RWPE1 (cell line): ENCODE measurements at regions not wholly inside any gene's neighbourhood (a gene's known extent, or its start where the extent isn't known, plus 50 kb on each side); places are given as distances from the start of the nearest gene placed in this dataset.

ENCODE experiments used
- CTCF ChIA-PET: fragments of 350-600 bp; sonication (Branson Sonifier 250); formaldehyde crosslinking; extraction: SDS; loops from one replicate; lab custom pipeline; 2021; lab: Yijun Ruan, JAX
- POLR2A ChIA-PET: fragments of 400-600 bp; formaldehyde crosslinking; extraction: SDS; loops from one replicate; lab custom pipeline; 2020; ENCODE audit warnings: antibody characterized with exemption; ENCODE audit not compliant: low non-redundant PET; lab: Yijun Ruan, JAX
- DNase-seq: peaks from one replicate; pipeline ENCODE4 v3.0.0; 2012; ENCODE audit warnings: low spot score
- H3K27ac ChIP-seq: fragments of 450-650 bp; 2 replicates; pipeline ENCODE4 v1.5.1; 2017
- CTCF ChIP-seq: fragments of 450-650 bp; conservative IDR thresholded peaks from 2 replicates; pipeline ENCODE4 v1.5.1; 2017; ENCODE audit warnings: low read depth, mild to moderate bottlenecking

- no peak overlapping the region for H3K27ac ChIP-seq
- ChIA-PET POLR2A (no interaction called here), CTCF (no interaction called here)
Measured at GRCh38 chr4:111905511-111905910, 239.7 kb upstream of the FAM241A start.

GRCh38 chr4:111919639-111920038 lies 225.6 kb upstream of the FAM241A start:
- no peak overlapping the region for H3K27ac ChIP-seq
- CTCF ChIA-PET = no interaction called here
- TF ChIP-seq CTCF = no peak
- DNase-seq = no peak
- POLR2A ChIA-PET = no interaction called here

More at GRCh38 chr4:111905511-111905910, 239.7 kb upstream of the FAM241A start:
- DNase-seq = no peak
- TF ChIP-seq CTCF = no peak

GRCh38 chr4:111921714-111922113 lies 223.5 kb upstream of the FAM241A start:
- CTCF ChIA-PET = interaction anchor here (0.6 kb wide), 1 partner anchor 258 kb away, joined by 3 read pairs; no protein-coding TSS in a partner anchor
- DNase-seq = peak; percentile 19
- POLR2A ChIA-PET = no interaction called here
- H3K27ac ChIP-seq = no peak overlapping the region
- no peak for TF ChIP-seq CTCF

GRCh38 chr4:111923786-111924185 lies 221.5 kb upstream of the FAM241A start:
- DNase-seq = no peak
- POLR2A ChIA-PET = no interaction called here
- TF ChIP-seq CTCF = no peak

GRCh38 chr4:111924696-111925095 lies 220.6 kb upstream of the FAM241A start:
- ChIA-PET POLR2A (no interaction called here), CTCF (no interaction called here)
- no peak overlapping the region for H3K27ac ChIP-seq
- no peak for DNase-seq
- no peak for TF ChIP-seq CTCF

More at GRCh38 chr4:111923786-111924185, 221.5 kb upstream of the FAM241A start:
- H3K27ac ChIP-seq = no peak overlapping the region
- CTCF ChIA-PET = no interaction called here

- no peak overlapping the region for H3K27ac ChIP-seq
- no peak for TF ChIP-seq CTCF
- no peak for DNase-seq
- ChIA-PET CTCF (interaction anchor here (0.6 kb wide), 1 partner anchor 531 kb away, joined by 3 read pairs; no protein-coding TSS in a partner anchor), POLR2A (no interaction called here)
Measured at GRCh38 chr4:111930659-111931058, 214.6 kb upstream of the FAM241A start.

- ChIA-PET POLR2A (no interaction called here), CTCF (no interaction called here)
- DNase-seq = no peak
Measured at GRCh38 chr4:111933703-111934102, 211.6 kb upstream of the FAM241A start.

More at GRCh38 chr4:111933703-111934102, 211.6 kb upstream of the FAM241A start:
- no peak for TF ChIP-seq CTCF
- H3K27ac ChIP-seq = no peak overlapping the region
